Liver (tissue), 3 donors: ENCODE measurements at regions not wholly inside any gene's neighbourhood (a gene's known extent, or its start where the extent isn't known, plus 50 kb on each side); places are given as distances from the start of the nearest gene placed in this dataset.

Source experiments
- CTCF ChIP-seq: fragments of 150-350 bp; IDR thresholded peaks from 2 replicates; pipeline ENCODE4 v1.5.1; 2017; ENCODE audit warnings: improper control_type of control experiment, low read depth, low read length; ENCODE audit not compliant: missing input control
- SP1 ChIP-seq: IDR thresholded peaks from 2 replicates; pipeline ENCODE4 v1.6.1; 2018; ENCODE audit warnings: antibody characterized with exemption, mild to moderate bottlenecking
- TF ChIP-seq, protein P1 (sequence below): IDR thresholded peaks from 2 replicates; pipeline ENCODE4 v1.6.1; 2016; ENCODE audit warnings: antibody characterized with exemption
- donor health status: healthy.
- donor health status: healthy.

GRCh38 chr6:169985121-169986015, 233.9 kb downstream of the ERMARD start:
- TF ChIP-seq CTCF (no peak), SP1 (no peak)
- TF ChIP-seq, protein P1, sequence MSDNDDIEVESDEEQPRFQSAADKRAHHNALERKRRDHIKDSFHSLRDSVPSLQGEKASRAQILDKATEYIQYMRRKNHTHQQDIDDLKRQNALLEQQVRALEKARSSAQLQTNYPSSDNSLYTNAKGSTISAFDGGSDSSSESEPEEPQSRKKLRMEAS: no peak
